BE2C (cell line): ENCODE measurements at regions not wholly inside any gene's neighbourhood (a gene's known extent, or its start where the extent isn't known, plus 50 kb on each side); places are given as distances from the start of the nearest gene placed in this dataset.
A peak's percentile ranks its signal among the peaks of the same experiment; 100 is the strongest.

Experiments used
- DNase-seq: peaks from one replicate; pipeline ENCODE4 v3.0.0-alpha.2; 2020
- H3K27me3 ChIP-seq: fragments of 250-450 bp; sonication (Bioruptor Pico); 2 replicates; pipeline ENCODE4 v1.5.1; 2020; ENCODE audit warnings: mild to moderate bottlenecking
- H3K36me3 ChIP-seq: fragments of 250-450 bp; sonication (Bioruptor Pico); 2 replicates; pipeline ENCODE4 v1.5.1; 2020; ENCODE audit warnings: mild to moderate bottlenecking
- H3K4me1 ChIP-seq: fragments of 250-450 bp; sonication (Bioruptor Pico); 2 replicates; pipeline ENCODE4 v1.5.1; 2020
- H3K4me3 ChIP-seq: 2 replicates; pipeline ENCODE4 v1.5.1; 2011; ENCODE audit warnings: low read depth, low read length
- H3K9me3 ChIP-seq: fragments of 250-450 bp; sonication (Bioruptor Pico); 2 replicates; pipeline ENCODE4 v1.5.1; 2020
- TF ChIP-seq, protein P1 (sequence below): IDR thresholded peaks from 2 replicates; pipeline ENCODE4 v1.5.1; 2012; ENCODE audit warnings: mild to moderate bottlenecking, low read depth, low read length

DNA sequence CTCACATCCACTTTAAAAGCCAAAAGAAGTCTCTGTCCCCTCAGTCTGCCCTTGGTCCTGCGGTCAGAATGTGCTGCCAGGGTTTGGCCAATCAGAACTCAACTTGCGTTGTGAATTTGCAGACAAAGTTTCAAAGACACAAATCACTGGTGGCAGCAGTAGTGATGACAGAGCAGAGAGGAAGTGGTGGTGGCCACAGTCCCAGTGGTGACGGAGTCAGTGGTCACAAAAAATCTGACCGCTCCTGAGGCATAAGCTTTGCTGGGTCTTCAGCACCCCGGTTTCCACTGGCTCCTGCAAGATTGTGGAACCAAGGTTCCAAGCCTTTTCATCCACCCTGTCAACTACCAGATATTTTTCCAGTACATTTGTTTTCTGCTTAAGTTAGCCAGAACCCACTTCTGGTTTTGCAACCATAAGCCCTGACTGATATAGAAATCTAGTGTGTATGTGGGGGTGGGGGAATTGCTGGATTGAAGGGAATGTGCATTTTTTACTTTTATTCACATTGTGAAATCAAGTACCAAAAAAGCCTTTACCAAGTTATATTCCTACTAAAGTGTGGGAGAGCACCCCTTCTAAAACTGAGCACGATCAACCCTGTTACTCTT lies 112.3 kb downstream of the TMPRSS5 start:
- TF ChIP-seq, protein P1, sequence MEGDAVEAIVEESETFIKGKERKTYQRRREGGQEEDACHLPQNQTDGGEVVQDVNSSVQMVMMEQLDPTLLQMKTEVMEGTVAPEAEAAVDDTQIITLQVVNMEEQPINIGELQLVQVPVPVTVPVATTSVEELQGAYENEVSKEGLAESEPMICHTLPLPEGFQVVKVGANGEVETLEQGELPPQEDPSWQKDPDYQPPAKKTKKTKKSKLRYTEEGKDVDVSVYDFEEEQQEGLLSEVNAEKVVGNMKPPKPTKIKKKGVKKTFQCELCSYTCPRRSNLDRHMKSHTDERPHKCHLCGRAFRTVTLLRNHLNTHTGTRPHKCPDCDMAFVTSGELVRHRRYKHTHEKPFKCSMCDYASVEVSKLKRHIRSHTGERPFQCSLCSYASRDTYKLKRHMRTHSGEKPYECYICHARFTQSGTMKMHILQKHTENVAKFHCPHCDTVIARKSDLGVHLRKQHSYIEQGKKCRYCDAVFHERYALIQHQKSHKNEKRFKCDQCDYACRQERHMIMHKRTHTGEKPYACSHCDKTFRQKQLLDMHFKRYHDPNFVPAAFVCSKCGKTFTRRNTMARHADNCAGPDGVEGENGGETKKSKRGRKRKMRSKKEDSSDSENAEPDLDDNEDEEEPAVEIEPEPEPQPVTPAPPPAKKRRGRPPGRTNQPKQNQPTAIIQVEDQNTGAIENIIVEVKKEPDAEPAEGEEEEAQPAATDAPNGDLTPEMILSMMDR, result no peak
- Histone ChIP-seq H3K4me1 (peaks cover 40% of the 10 kb centered on the region), H3K4me3 (no peak overlapping the region), H3K27me3 (no peaks in the 10 kb centered on the region), H3K36me3 (no peaks in the 10 kb centered on the region), H3K9me3 (0 out of 2 replicates have a peak, but pooled peaks cover 2% of the 10 kb centered on the region)
- DNase-seq, result no peak

DNA sequence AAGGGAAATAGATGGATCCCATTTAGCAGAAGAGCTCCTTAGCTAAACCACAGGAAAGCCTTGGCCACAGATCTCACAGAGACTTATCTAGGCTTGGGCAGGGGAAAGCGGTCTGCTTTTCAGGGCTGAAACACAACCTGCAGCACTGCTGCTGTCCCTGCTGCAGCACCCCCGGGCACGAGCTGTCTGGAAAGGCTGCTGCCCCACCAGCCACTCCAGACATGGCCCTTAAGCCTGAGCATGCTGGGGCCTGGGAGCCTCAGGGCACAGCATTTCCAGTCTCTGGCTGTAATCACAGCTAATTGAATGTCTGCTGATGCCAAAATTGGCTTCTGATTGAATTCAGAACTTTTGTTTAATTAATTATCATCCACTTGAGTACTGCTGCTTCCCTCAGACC lies 115.0 kb downstream of the TMPRSS5 start:
- 0 out of 2 replicates have a peak, but pooled peaks cover 2% of the 10 kb centered on the region for H3K9me3 ChIP-seq
- peak overlapping the region; percentile 9; the same call in 1 of the 2 replicates for H3K4me3 ChIP-seq
- no peaks in the 10 kb centered on the region for H3K27me3 ChIP-seq
- H3K36me3 ChIP-seq, result no peaks in the 10 kb centered on the region
- peaks cover 32% of the 10 kb centered on the region for H3K4me1 ChIP-seq
- TF ChIP-seq, protein P1, result no peak
- DNase-seq, result peak; percentile 98

DNA sequence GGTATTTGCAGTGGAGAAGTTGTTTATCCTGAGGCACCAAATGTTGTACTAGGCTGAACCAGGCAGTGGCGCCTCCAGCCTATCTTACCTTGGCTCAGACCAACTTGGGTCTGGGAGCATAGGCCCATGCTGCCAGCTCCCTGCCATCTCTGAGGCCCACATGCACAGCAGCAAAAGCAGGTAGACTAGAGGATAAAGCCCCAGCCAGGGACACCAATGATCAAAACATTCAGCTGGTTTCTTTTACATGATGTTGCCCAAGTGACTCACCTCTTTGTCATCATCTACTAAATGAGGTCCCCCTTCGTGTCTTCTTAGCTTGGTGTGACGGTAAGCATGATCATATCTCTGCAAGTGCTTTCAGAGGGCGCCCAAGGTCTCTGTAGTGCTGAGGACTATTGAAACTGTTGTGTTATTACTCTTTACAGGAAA lies 112.1 kb upstream of the DRD2 start:
- DNase-seq, result peak; percentile 43
- H3K4me1 ChIP-seq, result peaks cover 24% of the 10 kb centered on the region
- no peaks in the 10 kb centered on the region for H3K9me3 ChIP-seq
- TF ChIP-seq, protein P1, result peak; percentile 47
- no peaks in the 10 kb centered on the region for H3K36me3 ChIP-seq
- H3K4me3 ChIP-seq, result no peak overlapping the region
- no peaks in the 10 kb centered on the region for H3K27me3 ChIP-seq

DNA sequence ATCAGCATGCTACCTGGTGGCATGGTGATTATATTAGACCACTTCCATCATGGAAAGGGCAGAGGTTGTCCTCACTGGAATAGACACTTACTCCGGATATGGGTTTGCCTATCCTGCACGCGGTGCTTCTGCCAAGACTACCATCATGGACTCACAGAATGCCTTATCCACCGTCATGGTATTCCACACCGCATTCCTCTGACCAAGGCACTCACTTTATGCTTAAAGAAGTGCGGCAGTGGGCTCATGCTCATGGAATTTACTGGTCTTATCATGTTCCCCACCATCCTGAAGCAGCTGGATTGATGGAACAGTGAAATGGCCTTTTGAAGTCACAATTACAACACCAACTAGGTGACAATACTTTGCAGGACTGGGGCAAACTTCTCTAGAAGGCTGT lies 109.2 kb upstream of the DRD2 start:
- TF ChIP-seq, protein P1, result no peak
- H3K36me3 ChIP-seq, result no peaks in the 10 kb centered on the region
- DNase-seq, result no peak

DNA sequence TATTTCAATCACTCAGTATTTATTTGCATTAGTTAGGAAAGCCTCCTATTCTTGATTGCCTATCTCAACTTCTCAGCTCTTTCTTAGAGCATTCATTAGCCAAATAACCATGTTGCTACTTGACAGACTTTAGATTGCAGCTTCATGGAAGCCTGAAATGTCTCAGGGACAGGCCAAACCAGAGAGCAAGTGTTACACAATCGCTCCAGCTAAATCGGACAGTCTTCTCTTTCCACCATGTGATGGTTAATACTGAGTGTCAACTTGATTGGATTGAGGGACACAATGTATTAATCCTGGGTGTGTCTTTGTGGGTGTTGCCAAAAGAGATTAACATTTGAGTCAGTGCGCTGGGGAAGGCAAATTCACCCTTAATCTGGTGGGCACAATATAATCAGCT lies 106.5 kb upstream of the DRD2 start:
- Histone ChIP-seq H3K9me3 (no peaks in the 10 kb centered on the region), H3K27me3 (no peaks in the 10 kb centered on the region), H3K4me1 (peaks cover 32% of the 10 kb centered on the region), H3K36me3 (no peaks in the 10 kb centered on the region), H3K4me3 (no peak overlapping the region)
- DNase-seq, result no peak
- TF ChIP-seq, protein P1, result no peak

More for the DNA sequence above, 109.2 kb upstream of the DRD2 start:
- Histone ChIP-seq H3K9me3 (no peaks in the 10 kb centered on the region), H3K4me3 (no peak overlapping the region), H3K27me3 (no peaks in the 10 kb centered on the region), H3K4me1 (peaks cover 8% of the 10 kb centered on the region)

DNA sequence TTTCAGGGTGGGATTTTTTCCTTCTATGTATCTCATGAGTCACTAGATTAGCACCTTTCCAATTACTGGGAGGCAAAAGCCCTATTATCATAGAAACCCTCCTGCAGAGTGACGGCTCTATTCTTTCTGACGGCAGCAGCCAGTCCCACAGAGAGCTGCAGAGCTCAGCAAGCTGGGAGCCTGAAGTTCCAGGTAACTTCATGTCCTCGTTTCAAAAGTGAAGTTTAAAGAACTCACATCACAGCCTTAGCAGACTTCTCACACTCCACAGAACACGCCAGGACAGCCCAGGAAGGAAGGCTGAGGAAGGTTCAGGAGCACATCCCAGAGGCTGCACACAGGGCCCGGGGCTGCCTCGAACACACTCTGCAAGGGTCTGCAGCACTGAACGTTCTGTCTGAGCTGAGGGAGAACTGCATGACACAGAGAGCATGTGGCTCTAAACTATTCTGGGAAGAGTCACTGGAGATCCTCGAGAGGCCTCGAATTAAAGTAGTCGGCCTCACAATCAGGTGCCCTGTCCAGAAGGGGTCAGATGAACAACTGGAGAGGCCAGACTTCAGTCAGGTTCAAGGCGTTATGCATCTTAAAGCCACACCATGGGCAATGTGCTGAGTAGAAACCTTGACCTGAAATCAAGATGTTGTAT lies 104.2 kb upstream of the DRD2 start:
- DNase-seq, result no peak
- TF ChIP-seq, protein P1, result no peak
- H3K4me3 ChIP-seq, result no peak overlapping the region
- H3K4me1 ChIP-seq, result peaks cover 36% of the 10 kb centered on the region
- H3K27me3 ChIP-seq, result no peaks in the 10 kb centered on the region
- H3K36me3 ChIP-seq, result no peaks in the 10 kb centered on the region
- no peaks in the 10 kb centered on the region for H3K9me3 ChIP-seq
